ENCODE measurements at regions not wholly inside any gene's neighbourhood (a gene's known extent, or its start where the extent isn't known, plus 50 kb on each side); places are given as distances from the start of the nearest gene placed in this dataset.

DNA sequence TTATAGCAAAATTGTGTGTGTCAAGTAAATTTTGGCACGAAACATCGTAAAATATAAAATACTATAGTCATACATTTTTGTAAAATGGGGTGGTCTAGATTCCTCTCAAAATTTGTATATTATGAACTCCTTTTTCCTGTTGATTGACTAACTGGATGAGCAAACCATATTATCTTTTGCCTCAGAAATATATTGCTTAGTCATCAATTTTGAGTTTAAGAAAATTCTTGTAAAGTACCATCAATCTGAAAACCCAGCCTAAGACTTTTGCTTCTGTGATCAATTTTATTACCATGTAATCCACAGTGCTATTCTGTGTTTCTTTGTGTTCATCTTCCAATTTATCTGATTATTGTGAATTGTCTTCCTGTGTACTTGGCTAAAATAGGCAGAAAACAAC is 98.0 kb upstream of the PCDH18 start (continued):
- TF ChIP-seq, protein P1, sequence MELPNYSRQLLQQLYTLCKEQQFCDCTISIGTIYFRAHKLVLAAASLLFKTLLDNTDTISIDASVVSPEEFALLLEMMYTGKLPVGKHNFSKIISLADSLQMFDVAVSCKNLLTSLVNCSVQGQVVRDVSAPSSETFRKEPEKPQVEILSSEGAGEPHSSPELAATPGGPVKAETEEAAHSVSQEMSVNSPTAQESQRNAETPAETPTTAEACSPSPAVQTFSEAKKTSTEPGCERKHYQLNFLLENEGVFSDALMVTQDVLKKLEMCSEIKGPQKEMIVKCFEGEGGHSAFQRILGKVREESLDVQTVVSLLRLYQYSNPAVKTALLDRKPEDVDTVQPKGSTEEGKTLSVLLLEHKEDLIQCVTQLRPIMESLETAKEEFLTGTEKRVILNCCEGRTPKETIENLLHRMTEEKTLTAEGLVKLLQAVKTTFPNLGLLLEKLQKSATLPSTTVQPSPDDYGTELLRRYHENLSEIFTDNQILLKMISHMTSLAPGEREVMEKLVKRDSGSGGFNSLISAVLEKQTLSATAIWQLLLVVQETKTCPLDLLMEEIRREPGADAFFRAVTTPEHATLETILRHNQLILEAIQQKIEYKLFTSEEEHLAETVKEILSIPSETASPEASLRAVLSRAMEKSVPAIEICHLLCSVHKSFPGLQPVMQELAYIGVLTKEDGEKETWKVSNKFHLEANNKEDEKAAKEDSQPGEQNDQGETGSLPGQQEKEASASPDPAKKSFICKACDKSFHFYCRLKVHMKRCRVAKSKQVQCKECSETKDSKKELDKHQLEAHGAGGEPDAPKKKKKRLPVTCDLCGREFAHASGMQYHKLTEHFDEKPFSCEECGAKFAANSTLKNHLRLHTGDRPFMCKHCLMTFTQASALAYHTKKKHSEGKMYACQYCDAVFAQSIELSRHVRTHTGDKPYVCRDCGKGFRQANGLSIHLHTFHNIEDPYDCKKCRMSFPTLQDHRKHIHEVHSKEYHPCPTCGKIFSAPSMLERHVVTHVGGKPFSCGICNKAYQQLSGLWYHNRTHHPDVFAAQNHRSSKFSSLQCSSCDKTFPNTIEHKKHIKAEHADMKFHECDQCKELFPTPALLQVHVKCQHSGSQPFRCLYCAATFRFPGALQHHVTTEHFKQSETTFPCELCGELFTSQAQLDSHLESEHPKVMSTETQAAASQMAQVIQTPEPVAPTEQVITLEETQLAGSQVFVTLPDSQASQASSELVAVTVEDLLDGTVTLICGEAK (IDR thresholded peaks at IDR 0.05; ENCODE audit: borderline replicate concordance): no peak
- TF ChIP-seq HDAC2 (IDR thresholded peaks at IDR 0.05) (no peak), CBFB (IDR thresholded peaks at IDR 0.05; ENCODE audit: low read depth) (no peak), MTA2 (IDR thresholded peaks at IDR 0.05; ENCODE audit: low read depth) (no peak), NFIC (IDR thresholded peaks at IDR 0.05; ENCODE audit: low read depth, low read length) (no peak), BHLHE40 (IDR thresholded peaks at IDR 0.05; ENCODE audit: borderline replicate concordance in 1 of 2, low read depth in 2 of 2, low read length in 1 of 2) (no peak)
- TF ChIP-seq, protein P2, sequence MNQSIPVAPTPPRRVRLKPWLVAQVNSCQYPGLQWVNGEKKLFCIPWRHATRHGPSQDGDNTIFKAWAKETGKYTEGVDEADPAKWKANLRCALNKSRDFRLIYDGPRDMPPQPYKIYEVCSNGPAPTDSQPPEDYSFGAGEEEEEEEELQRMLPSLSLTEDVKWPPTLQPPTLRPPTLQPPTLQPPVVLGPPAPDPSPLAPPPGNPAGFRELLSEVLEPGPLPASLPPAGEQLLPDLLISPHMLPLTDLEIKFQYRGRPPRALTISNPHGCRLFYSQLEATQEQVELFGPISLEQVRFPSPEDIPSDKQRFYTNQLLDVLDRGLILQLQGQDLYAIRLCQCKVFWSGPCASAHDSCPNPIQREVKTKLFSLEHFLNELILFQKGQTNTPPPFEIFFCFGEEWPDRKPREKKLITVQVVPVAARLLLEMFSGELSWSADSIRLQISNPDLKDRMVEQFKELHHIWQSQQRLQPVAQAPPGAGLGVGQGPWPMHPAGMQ (IDR thresholded peaks at IDR 0.05; ENCODE audit: borderline replicate concordance): no peak

Data from GM12878 (cell line).